Body of pancreas (tissue), 4 donors: ENCODE measurements at regions not wholly inside any gene's neighbourhood (a gene's known extent, or its start where the extent isn't known, plus 50 kb on each side); places are given as distances from the start of the nearest gene placed in this dataset.

Experiments
- ATAC-seq: fragments of 150-250 bp; one replicate; pipeline ENCODE4 v1.9.1; 2016
- DNase-seq, 4 donors: peaks; one replicate each; pipeline ENCODE4 v3.0.0-alpha.2; 2019
- H3K27ac ChIP-seq, 4 donors: fragments of 200-600 bp; sonication (generic); 1 replicate in 3 of 4; 2 replicates in 1 of 4; pipeline versions ENCODE4 v1.5.1 to v1.6.1; 2016 to 2019; ENCODE audit warnings: mild to moderate bottlenecking in 1 of 4, mixed read lengths in 1 of 4, moderate library complexity in 1 of 4
- H3K27me3 ChIP-seq, 2 donors: fragments of 200-600 bp; sonication (generic); one replicate each; pipeline ENCODE4 v1.6.0; 2016; ENCODE audit warnings: mild to moderate bottlenecking in 1 of 2
- H3K36me3 ChIP-seq, 2 donors: fragments of 200-600 bp; sonication (generic); replicated peaks in 1 of 2; 2 replicates each; pipeline ENCODE4 v1.5.1; 2016; ENCODE audit warnings: low read depth in 2 of 2; ENCODE audit not compliant: insufficient read depth in 1 of 2
- H3K4me1 ChIP-seq: fragments of 200-600 bp; sonication (generic); one replicate; pipeline ENCODE4 v1.6.0; 2016
- H3K4me3 ChIP-seq, 2 donors: fragments of 200-600 bp; sonication (generic); 1 replicate in 1 of 2; 2 replicates in 1 of 2; pipeline ENCODE4 v1.5.1; 2016 to 2019
- H3K9me3 ChIP-seq, 3 donors: fragments of 200-600 bp; sonication (generic); 1 replicate in 2 of 3; 2 replicates in 1 of 3; pipeline ENCODE4 v1.5.1; 2016
- CTCF ChIP-seq, 7 experiments: fragments of 450-650 bp in 4 of 7; fragments of 200-600 bp in 3 of 7; sonication (generic) in 3 of 7; IDR thresholded peaks; one replicate each; pipeline ENCODE4 v1.5.1; 2016 to 2019; ENCODE audit warnings: antibody characterized with exemption in 7 of 7
- POLR2A ChIP-seq, 3 donors: fragments of 450-650 bp; IDR thresholded peaks; one replicate each; pipeline ENCODE4 v1.6.1; 2016; ENCODE audit warnings: antibody characterized with exemption in 3 of 3, mild to moderate bottlenecking in 2 of 3
- WGBS, 2 donors: methylation state at CpG; one replicate each; pipeline ENCODE4 v1.1.5; 2017; 5-methylcytosine and 5-hydroxymethylcytosine counted together
- intact Hi-C: fragments of 100-400 bp; cut with DNase I; formaldehyde crosslinking; loops from one replicate; pipeline ENCODE4 v1.15.1; 2023

GRCh38 chr13:53341144-53341510, 312.5 kb downstream of the OLFM4 start:
- DNase-seq, result no peak
- Histone ChIP-seq H3K4me1 (no peaks in the 10 kb centered on the region), H3K27me3 (no peaks in the 10 kb centered on the region), H3K9me3 (no peaks in the 10 kb centered on the region), H3K4me3 (no peak overlapping the region), H3K27ac (no peak overlapping the region), H3K36me3 (no peaks in the 10 kb centered on the region)
- ATAC-seq, result no peak
- intact Hi-C loops, result no loop called here
- 53% methylated on average over 3 of the region's 3 CpGs for WGBS, 2 donors
- TF ChIP-seq POLR2A (IDR thresholded peaks at IDR 0.05), result no peak
- TF ChIP-seq CTCF (IDR thresholded peaks at IDR 0.05), result no peak

- Histone ChIP-seq H3K4me1 (no peaks in the 10 kb centered on the region), H3K36me3 (no peaks in the 10 kb centered on the region), H3K9me3 (no peaks in the 10 kb centered on the region), H3K27me3 (no peaks in the 10 kb centered on the region), H3K27ac (no peak overlapping the region), H3K4me3 (no peak overlapping the region)
- TF ChIP-seq CTCF (IDR thresholded peaks at IDR 0.05) (no peak), POLR2A (IDR thresholded peaks at IDR 0.05) (no peak)
- no peak for ATAC-seq
- no peak for DNase-seq
- 43 to 50% methylated on average over 3 of the region's 3 CpGs for WGBS, 2 donors
- intact Hi-C loops, result no loop called here
Measured at GRCh38 chr13:53342623-53343360, 314.2 kb downstream of the OLFM4 start.

- intact Hi-C loops, result no loop called here
Measured at GRCh38 chr13:53343361-53343744, 314.7 kb downstream of the OLFM4 start.

GRCh38 chr13:53351021-53351420, 322.4 kb downstream of the OLFM4 start:
- no peak overlapping the region for H3K27ac ChIP-seq
- no peaks in the 10 kb centered on the region for H3K9me3 ChIP-seq
- no peak for ATAC-seq
- no peak for DNase-seq
- H3K36me3 ChIP-seq, result no peaks in the 10 kb centered on the region
- no peaks in the 10 kb centered on the region for H3K27me3 ChIP-seq
- H3K4me3 ChIP-seq, result no peak overlapping the region
- H3K4me1 ChIP-seq, result no peaks in the 10 kb centered on the region
- TF ChIP-seq CTCF (IDR thresholded peaks at IDR 0.05), result no peak
- TF ChIP-seq POLR2A (IDR thresholded peaks at IDR 0.05), result no peak
- intact Hi-C loops, result no loop called here
- 65 to 94% methylated on average over 1 of the region's 1 CpG for WGBS, 2 donors

More at GRCh38 chr13:53343361-53343744, 314.7 kb downstream of the OLFM4 start:
- ATAC-seq, result no peak
- no peaks in the 10 kb centered on the region for H3K9me3 ChIP-seq
- WGBS, 2 donors, result 70 to 71% methylated on average over 1 of the region's 1 CpG
- no peak overlapping the region for H3K4me3 ChIP-seq
- H3K27me3 ChIP-seq, result no peaks in the 10 kb centered on the region
- no peaks in the 10 kb centered on the region for H3K4me1 ChIP-seq
- H3K27ac ChIP-seq, result no peak overlapping the region
- H3K36me3 ChIP-seq, result no peaks in the 10 kb centered on the region
- DNase-seq, result no peak
- TF ChIP-seq CTCF (IDR thresholded peaks at IDR 0.05), result no peak
- TF ChIP-seq POLR2A (IDR thresholded peaks at IDR 0.05), result no peak

GRCh38 chr13:53357582-53357981, 329.0 kb downstream of the OLFM4 start:
- intact Hi-C loops, result no loop called here
- WGBS, 2 donors, result 52 to 64% methylated on average over 3 of the region's 3 CpGs
- Histone ChIP-seq H3K27me3 (no peaks in the 10 kb centered on the region), H3K36me3 (no peaks in the 10 kb centered on the region), H3K4me1 (no peaks in the 10 kb centered on the region), H3K4me3 (no peak overlapping the region), H3K9me3 (no peaks in the 10 kb centered on the region), H3K27ac (no peak overlapping the region)
- DNase-seq (no peak), ATAC-seq (no peak)
- TF ChIP-seq POLR2A (IDR thresholded peaks at IDR 0.05) (no peak), CTCF (IDR thresholded peaks at IDR 0.05) (no peak)
